ENCODE measurements at regions not wholly inside any gene's neighbourhood (a gene's known extent, or its start where the extent isn't known, plus 50 kb on each side); places are given as distances from the start of the nearest gene placed in this dataset.

DNA sequence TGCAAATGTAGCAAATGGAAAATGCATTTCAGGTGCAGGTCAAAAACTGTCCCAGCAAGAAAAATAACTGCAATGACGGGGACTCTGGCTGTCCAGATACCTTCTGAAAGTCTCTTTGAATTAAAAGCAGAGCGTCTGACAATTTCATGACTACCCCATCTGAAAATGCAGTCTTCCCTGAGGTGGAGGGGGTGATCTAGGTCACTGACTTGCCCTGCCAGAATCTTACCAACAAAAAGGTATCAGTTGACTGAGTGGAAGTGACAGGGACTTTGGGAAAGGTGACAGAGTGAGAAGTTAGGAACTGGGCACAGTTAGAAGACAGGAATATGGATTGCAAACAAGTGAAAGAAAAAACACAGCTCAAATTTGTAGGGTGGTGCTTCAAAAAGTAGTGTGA lies 402.2 kb downstream of the DHX35 start:
- H3K4me1 ChIP-seq (ENCODE audit: insufficient read depth, low read length): no peaks in the 10 kb centered on the region
- TF ChIP-seq EZH2 (IDR thresholded peaks at IDR 0.05; ENCODE audit: low read length, unreplicated experiment) (no peak), EZH2phosphoT487 (IDR thresholded peaks at IDR 0.05; ENCODE audit: borderline replicate concordance, low read length) (no peak)
- TF ChIP-seq, protein P1, sequence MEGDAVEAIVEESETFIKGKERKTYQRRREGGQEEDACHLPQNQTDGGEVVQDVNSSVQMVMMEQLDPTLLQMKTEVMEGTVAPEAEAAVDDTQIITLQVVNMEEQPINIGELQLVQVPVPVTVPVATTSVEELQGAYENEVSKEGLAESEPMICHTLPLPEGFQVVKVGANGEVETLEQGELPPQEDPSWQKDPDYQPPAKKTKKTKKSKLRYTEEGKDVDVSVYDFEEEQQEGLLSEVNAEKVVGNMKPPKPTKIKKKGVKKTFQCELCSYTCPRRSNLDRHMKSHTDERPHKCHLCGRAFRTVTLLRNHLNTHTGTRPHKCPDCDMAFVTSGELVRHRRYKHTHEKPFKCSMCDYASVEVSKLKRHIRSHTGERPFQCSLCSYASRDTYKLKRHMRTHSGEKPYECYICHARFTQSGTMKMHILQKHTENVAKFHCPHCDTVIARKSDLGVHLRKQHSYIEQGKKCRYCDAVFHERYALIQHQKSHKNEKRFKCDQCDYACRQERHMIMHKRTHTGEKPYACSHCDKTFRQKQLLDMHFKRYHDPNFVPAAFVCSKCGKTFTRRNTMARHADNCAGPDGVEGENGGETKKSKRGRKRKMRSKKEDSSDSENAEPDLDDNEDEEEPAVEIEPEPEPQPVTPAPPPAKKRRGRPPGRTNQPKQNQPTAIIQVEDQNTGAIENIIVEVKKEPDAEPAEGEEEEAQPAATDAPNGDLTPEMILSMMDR (conservative IDR thresholded peaks at IDR 0.05; ENCODE audit: low read depth, low read length): no peak
- H3K9ac ChIP-seq (ENCODE audit: low read length): no peak overlapping the region
- no peaks in the 10 kb centered on the region for H3K27me3 ChIP-seq (ENCODE audit: low read length)
- no peak overlapping the region for H3K27ac ChIP-seq (ENCODE audit: low read length)
- POLR2A ChIA-PET (ENCODE audit: unreplicated experiment): no interaction called here
- ATAC-seq (no peak), DNase-seq (no peak)
- H4K20me1 ChIP-seq (ENCODE audit: low read length): no peaks in the 10 kb centered on the region
- no peak overlapping the region for H3K4me3 ChIP-seq (ENCODE audit: low read length)
- no peaks in the 10 kb centered on the region for H3K9me2 ChIP-seq (replicated peaks; ENCODE audit: low read length)
- no peak overlapping the region for H2AFZ ChIP-seq (ENCODE audit: low read length)
- H3K79me2 ChIP-seq (ENCODE audit: low read length): no peaks in the 10 kb centered on the region
- intact Hi-C loops (cut with micrococcal nuclease): no loop called here
- H3K4me2 ChIP-seq (ENCODE audit: low read length): no peak overlapping the region
- 0 out of 2 replicates have a peak, but pooled peaks cover 8% of the 10 kb centered on the region for H3K9me3 ChIP-seq (ENCODE audit: low read length)
- no peaks in the 10 kb centered on the region for H3K36me3 ChIP-seq (ENCODE audit: low read depth, low read length)
- CTCF ChIA-PET: no interaction called here
- H3F3A ChIP-seq (ENCODE audit: low read length, unreplicated experiment): no peaks in the 10 kb centered on the region
- BruUV-seq (replicated peaks): no TSS peak

DNA sequence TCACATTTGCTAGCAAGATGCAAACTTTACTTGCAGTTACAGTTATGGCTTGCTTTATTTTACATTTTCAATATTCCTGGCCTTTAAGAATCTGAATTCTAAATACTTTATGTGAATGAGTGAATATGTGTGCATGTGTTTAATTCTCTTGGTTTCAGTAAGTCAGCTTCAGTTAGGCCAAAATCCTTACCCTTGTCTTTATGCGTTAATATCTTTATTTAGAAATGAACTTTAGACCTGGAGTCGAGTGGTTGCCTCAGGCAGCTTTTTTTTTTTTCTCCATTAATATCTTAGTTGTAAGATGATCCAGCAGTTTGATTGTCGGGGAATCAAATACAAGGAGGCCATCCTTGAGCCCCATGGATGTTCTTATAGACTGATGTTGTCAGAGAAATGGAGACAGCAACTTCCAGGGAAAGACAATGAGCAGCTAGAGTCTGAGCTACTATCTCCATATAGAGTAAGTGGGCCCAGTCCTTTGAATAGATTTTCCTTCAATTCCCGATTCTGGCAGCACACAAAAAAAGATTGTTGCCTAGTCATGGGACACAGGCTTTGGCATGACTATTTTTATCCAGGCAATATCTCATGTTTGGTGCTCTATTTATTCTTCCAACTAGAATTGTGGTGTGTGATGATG lies 398.0 kb downstream of the DHX35 start:
- Histone ChIP-seq H3K4me2 (ENCODE audit: low read length) (no peak overlapping the region), H3K36me3 (ENCODE audit: low read depth, low read length) (no peaks in the 10 kb centered on the region), H3K4me3 (ENCODE audit: low read length) (no peak overlapping the region), H3K27me3 (ENCODE audit: low read length) (no peaks in the 10 kb centered on the region), H3K9ac (ENCODE audit: low read length) (no peak overlapping the region), H2AFZ (ENCODE audit: low read length) (no peak overlapping the region), H3K9me3 (ENCODE audit: low read length) (0 out of 2 replicates have a peak, but pooled peaks cover 8% of the 10 kb centered on the region), H4K20me1 (ENCODE audit: low read length) (no peaks in the 10 kb centered on the region), H3K27ac (ENCODE audit: low read length) (no peak overlapping the region), H3K9me2 (replicated peaks; ENCODE audit: low read length) (no peaks in the 10 kb centered on the region), H3F3A (ENCODE audit: low read length, unreplicated experiment) (no peaks in the 10 kb centered on the region), H3K79me2 (ENCODE audit: low read length) (no peaks in the 10 kb centered on the region), H3K4me1 (ENCODE audit: insufficient read depth, low read length) (no peaks in the 10 kb centered on the region)
- ATAC-seq (no peak), DNase-seq (no peak)
- CTCF ChIA-PET: no interaction called here
- intact Hi-C loops (cut with micrococcal nuclease): no loop called here
- POLR2A ChIA-PET (ENCODE audit: unreplicated experiment): no interaction called here
- no TSS peak for BruUV-seq (replicated peaks)
- TF ChIP-seq, protein P1 (conservative IDR thresholded peaks at IDR 0.05; ENCODE audit: low read depth, low read length): no peak
- TF ChIP-seq EZH2 (IDR thresholded peaks at IDR 0.05; ENCODE audit: low read length, unreplicated experiment): no peak
- no peak for TF ChIP-seq EZH2phosphoT487 (IDR thresholded peaks at IDR 0.05; ENCODE audit: borderline replicate concordance, low read length)

DNA sequence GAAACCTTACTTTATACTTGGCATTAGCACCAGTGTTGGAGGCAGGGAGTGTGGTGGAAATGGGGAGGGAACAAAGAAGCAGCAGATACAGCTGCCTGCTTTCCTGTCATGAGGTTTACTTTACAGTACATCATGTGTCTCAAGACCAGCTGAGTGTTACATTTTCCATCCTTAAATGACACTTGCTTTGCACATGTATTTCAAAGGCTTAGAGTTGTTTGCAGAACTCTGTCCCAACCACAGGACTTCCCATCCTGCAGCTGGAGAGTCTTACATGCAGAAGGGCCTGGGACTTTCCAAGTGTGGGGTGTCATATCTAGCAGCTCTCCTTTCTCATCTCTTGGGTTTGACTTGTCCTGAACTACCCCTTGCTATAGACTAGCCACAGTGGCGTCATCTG lies 395.9 kb downstream of the DHX35 start:
- ChIA-PET POLR2A (ENCODE audit: unreplicated experiment) (no interaction called here), CTCF (no interaction called here)
- DNase-seq: no peak
- no peaks in the 10 kb centered on the region for H3K36me3 ChIP-seq (ENCODE audit: low read depth, low read length)
- ATAC-seq: no peak
- H4K20me1 ChIP-seq (ENCODE audit: low read length): no peaks in the 10 kb centered on the region
- TF ChIP-seq, protein P1 (conservative IDR thresholded peaks at IDR 0.05; ENCODE audit: low read depth, low read length): no peak
- TF ChIP-seq EZH2 (IDR thresholded peaks at IDR 0.05; ENCODE audit: low read length, unreplicated experiment) (no peak), EZH2phosphoT487 (IDR thresholded peaks at IDR 0.05; ENCODE audit: borderline replicate concordance, low read length) (no peak)
- H2AFZ ChIP-seq (ENCODE audit: low read length): no peak overlapping the region
- H3K27ac ChIP-seq (ENCODE audit: low read length): no peak overlapping the region
- no peak overlapping the region for H3K4me2 ChIP-seq (ENCODE audit: low read length)
- BruUV-seq (replicated peaks): no TSS peak
- intact Hi-C loops (cut with micrococcal nuclease): no loop called here
- H3K4me3 ChIP-seq (ENCODE audit: low read length): no peak overlapping the region
- no peak overlapping the region for H3K9ac ChIP-seq (ENCODE audit: low read length)
- H3K79me2 ChIP-seq (ENCODE audit: low read length): no peaks in the 10 kb centered on the region
- 0 out of 2 replicates have a peak, but pooled peaks cover 8% of the 10 kb centered on the region for H3K9me3 ChIP-seq (ENCODE audit: low read length)
- H3K27me3 ChIP-seq (ENCODE audit: low read length): no peaks in the 10 kb centered on the region
- H3K9me2 ChIP-seq (replicated peaks; ENCODE audit: low read length): no peaks in the 10 kb centered on the region
- no peaks in the 10 kb centered on the region for H3F3A ChIP-seq (ENCODE audit: low read length, unreplicated experiment)
- H3K4me1 ChIP-seq (ENCODE audit: insufficient read depth, low read length): no peaks in the 10 kb centered on the region
